ENCODE measurements at regions not wholly inside any gene's neighbourhood (a gene's known extent, or its start where the extent isn't known, plus 50 kb on each side); places are given as distances from the start of the nearest gene placed in this dataset.

GRCh38 chr7:47661051-47661714 is 79.3 kb upstream of the TNS3 start:
- no peak overlapping the region for H2BK5ac ChIP-seq (ENCODE audit: low read length)
- H3K9ac ChIP-seq (ENCODE audit: low read length) = no peak overlapping the region
- no peaks in the 10 kb centered on the region for H3K79me1 ChIP-seq (ENCODE audit: low read length)
- no peaks in the 10 kb centered on the region for H3K4me1 ChIP-seq (ENCODE audit: control insufficient read depth, low read depth, low read length)
- H4K8ac ChIP-seq (ENCODE audit: low read depth, low read length) = no peak overlapping the region
- H2BK15ac ChIP-seq (replicated peaks; ENCODE audit: low read depth) = no peak overlapping the region
- no peak overlapping the region for H2AK5ac ChIP-seq (ENCODE audit: low read length)
- no peak overlapping the region for H3K18ac ChIP-seq (ENCODE audit: low read length)
- H3K23ac ChIP-seq (ENCODE audit: low read length) = no peak overlapping the region
- H3K4me3 ChIP-seq (ENCODE audit: low read length) = no peak overlapping the region
- H3K27ac ChIP-seq (ENCODE audit: low read depth, low read length) = no peak overlapping the region
- H3K79me2 ChIP-seq (ENCODE audit: control insufficient read depth, insufficient read depth, low read length) = no peaks in the 10 kb centered on the region
- H3K56ac ChIP-seq (ENCODE audit: low read length) = no peak overlapping the region
- no peak overlapping the region for H3K4ac ChIP-seq (ENCODE audit: low read depth, low read length)
- no peaks in the 10 kb centered on the region for H3K27me3 ChIP-seq (ENCODE audit: insufficient read depth, low read length, poor library complexity)
- no peaks in the 10 kb centered on the region for H3K36me3 ChIP-seq (ENCODE audit: control insufficient read depth, insufficient read depth, low read length)
- no peak for DNase-seq
- H2BK120ac ChIP-seq (ENCODE audit: low read depth, low read length) = no peak overlapping the region
- WGBS (ENCODE audit: extremely low coverage, insufficient coverage, low lambda C conversion rate) = no CpG with 5 or more reads among the region's 7 CpGs
- H3K4me2 ChIP-seq (ENCODE audit: low read length) = no peak overlapping the region
- no peak overlapping the region for H4K5ac ChIP-seq (ENCODE audit: low read length)

GRCh38 chr7:47659664-47660462 is 78.0 kb upstream of the TNS3 start:
- Histone ChIP-seq H3K4me3 (ENCODE audit: low read length) (no peak overlapping the region), H3K18ac (ENCODE audit: low read length) (no peak overlapping the region), H3K23ac (ENCODE audit: low read length) (no peak overlapping the region), H4K8ac (ENCODE audit: low read depth, low read length) (no peak overlapping the region), H3K27me3 (ENCODE audit: insufficient read depth, low read length, poor library complexity) (no peaks in the 10 kb centered on the region), H3K36me3 (ENCODE audit: control insufficient read depth, insufficient read depth, low read length) (no peaks in the 10 kb centered on the region), H4K5ac (ENCODE audit: low read length) (no peak overlapping the region), H2BK120ac (ENCODE audit: low read depth, low read length) (no peak overlapping the region), H3K4ac (ENCODE audit: low read depth, low read length) (no peak overlapping the region), H3K56ac (ENCODE audit: low read length) (no peak overlapping the region), H3K79me2 (ENCODE audit: control insufficient read depth, insufficient read depth, low read length) (no peaks in the 10 kb centered on the region), H3K79me1 (ENCODE audit: low read length) (no peaks in the 10 kb centered on the region), H3K4me2 (ENCODE audit: low read length) (no peak overlapping the region), H2AK5ac (ENCODE audit: low read length) (no peak overlapping the region), H2BK5ac (ENCODE audit: low read length) (no peak overlapping the region), H2BK15ac (replicated peaks; ENCODE audit: low read depth) (no peak overlapping the region), H3K4me1 (ENCODE audit: control insufficient read depth, low read depth, low read length) (no peaks in the 10 kb centered on the region), H3K27ac (ENCODE audit: low read depth, low read length) (no peak overlapping the region), H3K9ac (ENCODE audit: low read length) (no peak overlapping the region)
- no peak for DNase-seq
- WGBS (ENCODE audit: extremely low coverage, insufficient coverage, low lambda C conversion rate) = no CpG with 5 or more reads among the region's 12 CpGs

GRCh38 chr7:47658886-47659635 is 77.2 kb upstream of the TNS3 start:
- no CpG with 5 or more reads among the region's 8 CpGs for WGBS (ENCODE audit: extremely low coverage, insufficient coverage, low lambda C conversion rate)

GRCh38 chr7:47657126-47657525 is 75.2 kb upstream of the TNS3 start:
- no peak overlapping the region for H3K9ac ChIP-seq (ENCODE audit: low read length)
- H3K4ac ChIP-seq (ENCODE audit: low read depth, low read length) = no peak overlapping the region
- H3K4me2 ChIP-seq (ENCODE audit: low read length) = no peak overlapping the region
- H4K5ac ChIP-seq (ENCODE audit: low read length) = no peak overlapping the region
- H3K23ac ChIP-seq (ENCODE audit: low read length) = no peak overlapping the region
- H2BK5ac ChIP-seq (ENCODE audit: low read length) = no peak overlapping the region
- H3K4me3 ChIP-seq (ENCODE audit: low read length) = no peak overlapping the region
- H4K8ac ChIP-seq (ENCODE audit: low read depth, low read length) = no peak overlapping the region
- no peaks in the 10 kb centered on the region for H3K79me2 ChIP-seq (ENCODE audit: control insufficient read depth, insufficient read depth, low read length)
- DNase-seq = no peak
- no peaks in the 10 kb centered on the region for H3K36me3 ChIP-seq (ENCODE audit: control insufficient read depth, insufficient read depth, low read length)
- H3K79me1 ChIP-seq (ENCODE audit: low read length) = no peaks in the 10 kb centered on the region
- H2BK15ac ChIP-seq (replicated peaks; ENCODE audit: low read depth) = no peak overlapping the region
- no peaks in the 10 kb centered on the region for H3K27me3 ChIP-seq (ENCODE audit: insufficient read depth, low read length, poor library complexity)
- H3K4me1 ChIP-seq (ENCODE audit: control insufficient read depth, low read depth, low read length) = no peaks in the 10 kb centered on the region
- H2BK120ac ChIP-seq (ENCODE audit: low read depth, low read length) = no peak overlapping the region
- H3K56ac ChIP-seq (ENCODE audit: low read length) = no peak overlapping the region
- no peak overlapping the region for H3K18ac ChIP-seq (ENCODE audit: low read length)
- no peak overlapping the region for H2AK5ac ChIP-seq (ENCODE audit: low read length)
- H3K27ac ChIP-seq (ENCODE audit: low read depth, low read length) = no peak overlapping the region
- WGBS (ENCODE audit: extremely low coverage, insufficient coverage, low lambda C conversion rate) = no CpG with 5 or more reads among the region's 8 CpGs

More at GRCh38 chr7:47658886-47659635, 77.2 kb upstream of the TNS3 start:
- Histone ChIP-seq H4K8ac (ENCODE audit: low read depth, low read length) (no peak overlapping the region), H3K4me2 (ENCODE audit: low read length) (no peak overlapping the region), H3K56ac (ENCODE audit: low read length) (no peak overlapping the region), H4K5ac (ENCODE audit: low read length) (no peak overlapping the region), H3K23ac (ENCODE audit: low read length) (no peak overlapping the region), H2AK5ac (ENCODE audit: low read length) (no peak overlapping the region), H2BK15ac (replicated peaks; ENCODE audit: low read depth) (no peak overlapping the region), H3K9ac (ENCODE audit: low read length) (no peak overlapping the region), H2BK5ac (ENCODE audit: low read length) (no peak overlapping the region), H3K4me3 (ENCODE audit: low read length) (no peak overlapping the region), H2BK120ac (ENCODE audit: low read depth, low read length) (no peak overlapping the region), H3K27me3 (ENCODE audit: insufficient read depth, low read length, poor library complexity) (no peaks in the 10 kb centered on the region), H3K36me3 (ENCODE audit: control insufficient read depth, insufficient read depth, low read length) (no peaks in the 10 kb centered on the region), H3K18ac (ENCODE audit: low read length) (no peak overlapping the region), H3K79me2 (ENCODE audit: control insufficient read depth, insufficient read depth, low read length) (no peaks in the 10 kb centered on the region), H3K79me1 (ENCODE audit: low read length) (no peaks in the 10 kb centered on the region), H3K4ac (ENCODE audit: low read depth, low read length) (no peak overlapping the region), H3K4me1 (ENCODE audit: control insufficient read depth, low read depth, low read length) (no peaks in the 10 kb centered on the region), H3K27ac (ENCODE audit: low read depth, low read length) (no peak overlapping the region)
- DNase-seq = no peak

- Histone ChIP-seq H3K4me1 (ENCODE audit: control insufficient read depth, low read depth, low read length) (no peaks in the 10 kb centered on the region), H3K9ac (ENCODE audit: low read length) (no peak overlapping the region), H3K27ac (ENCODE audit: low read depth, low read length) (no peak overlapping the region), H3K4me2 (ENCODE audit: low read length) (no peak overlapping the region), H4K5ac (ENCODE audit: low read length) (no peak overlapping the region), H3K4ac (ENCODE audit: low read depth, low read length) (no peak overlapping the region), H3K4me3 (ENCODE audit: low read length) (no peak overlapping the region), H3K79me1 (ENCODE audit: low read length) (no peaks in the 10 kb centered on the region), H3K36me3 (ENCODE audit: control insufficient read depth, insufficient read depth, low read length) (no peaks in the 10 kb centered on the region), H2BK15ac (replicated peaks; ENCODE audit: low read depth) (no peak overlapping the region), H3K23ac (ENCODE audit: low read length) (no peak overlapping the region), H3K56ac (ENCODE audit: low read length) (peak overlapping the region; percentile 2), H3K27me3 (ENCODE audit: insufficient read depth, low read length, poor library complexity) (no peaks in the 10 kb centered on the region), H4K8ac (ENCODE audit: low read depth, low read length) (no peak overlapping the region), H2BK5ac (ENCODE audit: low read length) (no peak overlapping the region), H3K18ac (ENCODE audit: low read length) (no peak overlapping the region), H2AK5ac (ENCODE audit: low read length) (no peak overlapping the region), H3K79me2 (ENCODE audit: control insufficient read depth, insufficient read depth, low read length) (no peaks in the 10 kb centered on the region), H2BK120ac (ENCODE audit: low read depth, low read length) (no peak overlapping the region)
- no CpG with 5 or more reads among the region's 14 CpGs for WGBS (ENCODE audit: extremely low coverage, insufficient coverage, low lambda C conversion rate)
- DNase-seq = no peak
These were observed 72.9 kb upstream of the TNS3 start for GRCh38 chr7:47654672-47655298.

Data from mesendoderm (in vitro differentiated cells).